ENCODE measurements at regions not wholly inside any gene's neighbourhood (a gene's known extent, or its start where the extent isn't known, plus 50 kb on each side); places are given as distances from the start of the nearest gene placed in this dataset.

GRCh38 chr2:70024284-70024683, 62.9 kb upstream of the ASPRV1 start:
- peaks cover 12% of the 10 kb centered on the region; the same call in 2 of the 3 replicates for H3K4me1 Mint-ChIP-seq
- peak; percentile 99 for ATAC-seq
- Histone ChIP-seq H3K27me3 (ENCODE audit: insufficient read depth) (no peaks in the 10 kb centered on the region), H4K20me1 (replicated peaks; ENCODE audit: insufficient read depth) (no peaks in the 10 kb centered on the region), H3K4me1 (ENCODE audit: insufficient read depth) (peaks cover 5% of the 10 kb centered on the region), H3K36me3 (ENCODE audit: insufficient read depth) (no peaks in the 10 kb centered on the region), H3K4me3 (no peak overlapping the region), H3K4me2 (no peak overlapping the region), H2AFZ (no peak overlapping the region), H3F3A (replicated peaks; ENCODE audit: low read depth) (no peaks in the 10 kb centered on the region), H3K27ac (ENCODE audit: low read depth) (no peak overlapping the region), H3K79me2 (replicated peaks; ENCODE audit: insufficient read depth) (no peaks in the 10 kb centered on the region), H3K9me2 (ENCODE audit: insufficient read depth) (peaks cover 3% of the 10 kb centered on the region; the same call in 1 of the 2 replicates)
- no peaks in the 10 kb centered on the region for H3K9me3 Mint-ChIP-seq
- no peak overlapping the region for H3K4me3 Mint-ChIP-seq
- DNase-seq (ENCODE audit: low spot score) = peak; percentile 72
- H3K27ac Mint-ChIP-seq = peak overlapping the region; percentile 3; the same call in 1 of the 2 replicates
- H3K27me3 Mint-ChIP-seq (ENCODE audit: insufficient read depth, low read depth, poor library complexity) = peaks cover 2% of the 10 kb centered on the region
- no peaks in the 10 kb centered on the region; the same call in 2 of the 3 replicates for H3K36me3 Mint-ChIP-seq (ENCODE audit: low read depth)
- TF ChIP-seq EZH2phosphoT487 (IDR thresholded peaks at IDR 0.05; ENCODE audit: unreplicated experiment) (no peak), NANOG (IDR thresholded peaks at IDR 0.05; ENCODE audit: borderline replicate concordance) (no peak), EZH2 (IDR thresholded peaks at IDR 0.05; ENCODE audit: low read depth, unreplicated experiment) (no peak), ZNF462 (CRISPR knock-in tag; IDR thresholded peaks at IDR 0.05) (no peak), ETS1 (IDR thresholded peaks at IDR 0.05) (no peak)
